ENCODE measurements at regions not wholly inside any gene's neighbourhood (a gene's known extent, or its start where the extent isn't known, plus 50 kb on each side); places are given as distances from the start of the nearest gene placed in this dataset.

DNA sequence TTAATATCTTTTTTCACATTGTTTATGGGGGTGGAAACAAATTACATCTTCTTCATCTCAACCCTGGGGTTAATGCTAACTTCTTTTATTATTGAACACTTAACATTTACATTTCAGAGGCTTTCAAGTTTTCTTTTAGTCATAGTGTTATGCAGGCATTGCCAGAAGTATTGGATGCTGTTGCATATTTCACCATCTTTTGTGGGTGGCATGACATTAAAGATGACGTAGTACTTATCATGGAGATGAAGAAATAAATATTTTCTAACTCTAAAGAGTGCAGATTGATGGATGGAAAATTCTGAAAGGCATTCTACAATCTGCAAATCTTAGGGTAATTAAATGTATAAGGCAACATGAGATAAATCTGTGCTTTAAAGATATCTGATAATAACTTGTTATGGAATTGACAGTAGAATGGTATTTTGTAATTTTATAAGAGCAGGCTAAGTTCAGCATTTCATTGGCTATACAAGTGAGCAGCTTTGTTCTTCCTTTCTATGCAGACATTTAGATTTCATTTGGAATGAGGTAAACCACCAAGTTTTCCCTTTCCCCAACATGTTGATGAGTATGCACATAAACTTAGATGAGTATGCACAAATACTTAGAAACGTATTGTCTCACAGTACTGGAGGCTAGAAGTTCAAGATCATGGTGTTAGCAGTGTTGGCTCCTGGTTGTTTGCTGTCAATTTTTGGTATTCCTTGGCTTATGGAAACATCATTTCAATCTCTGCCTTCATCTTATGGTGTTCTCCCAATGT is 924.4 kb downstream of the METTL15 start:
- TF ChIP-seq, protein P1, sequence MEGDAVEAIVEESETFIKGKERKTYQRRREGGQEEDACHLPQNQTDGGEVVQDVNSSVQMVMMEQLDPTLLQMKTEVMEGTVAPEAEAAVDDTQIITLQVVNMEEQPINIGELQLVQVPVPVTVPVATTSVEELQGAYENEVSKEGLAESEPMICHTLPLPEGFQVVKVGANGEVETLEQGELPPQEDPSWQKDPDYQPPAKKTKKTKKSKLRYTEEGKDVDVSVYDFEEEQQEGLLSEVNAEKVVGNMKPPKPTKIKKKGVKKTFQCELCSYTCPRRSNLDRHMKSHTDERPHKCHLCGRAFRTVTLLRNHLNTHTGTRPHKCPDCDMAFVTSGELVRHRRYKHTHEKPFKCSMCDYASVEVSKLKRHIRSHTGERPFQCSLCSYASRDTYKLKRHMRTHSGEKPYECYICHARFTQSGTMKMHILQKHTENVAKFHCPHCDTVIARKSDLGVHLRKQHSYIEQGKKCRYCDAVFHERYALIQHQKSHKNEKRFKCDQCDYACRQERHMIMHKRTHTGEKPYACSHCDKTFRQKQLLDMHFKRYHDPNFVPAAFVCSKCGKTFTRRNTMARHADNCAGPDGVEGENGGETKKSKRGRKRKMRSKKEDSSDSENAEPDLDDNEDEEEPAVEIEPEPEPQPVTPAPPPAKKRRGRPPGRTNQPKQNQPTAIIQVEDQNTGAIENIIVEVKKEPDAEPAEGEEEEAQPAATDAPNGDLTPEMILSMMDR (IDR thresholded peaks at IDR 0.05; ENCODE audit: borderline replicate concordance, extremely low read depth, low read length, poor library complexity, severe bottlenecking): no peak
- TF ChIP-seq EZH2 (IDR thresholded peaks at IDR 0.05; ENCODE audit: borderline replicate concordance, low read depth, low read length, severe bottlenecking): no peak

All from DND-41 (cell line).